Endothelial cell of umbilical vein (primary cell): ENCODE measurements at regions not wholly inside any gene's neighbourhood (a gene's known extent, or its start where the extent isn't known, plus 50 kb on each side); places are given as distances from the start of the nearest gene placed in this dataset.

Source experiments
- BruUV-seq: library from RNA; stranded (reverse); fragments of 400-500 nt; replicated peaks from 2 replicates; lab custom pipeline; 2021; lab: Mats Ljungman, UMichigan
- CTCF ChIA-PET: fragments of 300-600, 350-600 bp; sonication (Branson Sonifier 250); formaldehyde crosslinking; loops from one replicate; lab custom pipeline; 2021; ENCODE audit warnings: antibody characterized with exemption, inconsistent platforms; lab: Charles Lee
- POLR2A ChIA-PET: fragments of 300-600, 350-600 bp; sonication (Branson Sonifier 250); formaldehyde crosslinking; loops from one replicate; lab custom pipeline; 2021; ENCODE audit warnings: antibody characterized with exemption, inconsistent platforms; lab: Charles Lee
- DNase-seq: peaks from one replicate; pipeline ENCODE4 v3.0.0-alpha.2; 2011; ENCODE audit warnings: low read depth, low spot score
- FAIRE-seq: peaks from 2 replicates; lab custom pipeline; 2011; peaks lifted over from hg19 to GRCh38; lab: Jason Lieb, UNC
- H2AFZ ChIP-seq: 2 replicates; pipeline ENCODE4 v1.6.0; 2012; ENCODE audit warnings: low read depth, low read length, control low read depth, inconsistent platforms
- H3K27ac ChIP-seq: 2 replicates; pipeline ENCODE4 v1.5.1; 2011; ENCODE audit warnings: low read depth, mild to moderate bottlenecking, control low read depth, low read length, moderate library complexity; ENCODE audit not compliant: insufficient read depth
- H3K27me3 ChIP-seq, 2 experiments: 2 replicates each; pipeline versions ENCODE4 v1.6.0 to v1.6.1; 2011; ENCODE audit warnings: low read length in 2 of 2, mixed read lengths in 1 of 2; ENCODE audit not compliant: control insufficient read depth in 2 of 2, insufficient read depth in 2 of 2
- H3K36me3 ChIP-seq, 2 experiments: 2 replicates in 1 of 2; 3 replicates in 1 of 2; pipeline ENCODE4 v1.5.1; 2011; ENCODE audit warnings: low read length in 2 of 2, mild to moderate bottlenecking in 1 of 2, moderate library complexity in 1 of 2; ENCODE audit not compliant: control insufficient read depth in 2 of 2, insufficient read depth in 2 of 2; ENCODE audit errors: extremely low read depth in 1 of 2
- H3K4me1 ChIP-seq: 3 replicates; pipeline ENCODE4 v1.5.1; 2011; ENCODE audit warnings: mild to moderate bottlenecking, low read length; ENCODE audit not compliant: control insufficient read depth, insufficient read depth; ENCODE audit errors: extremely low read depth
- H3K4me2 ChIP-seq: 2 replicates; pipeline ENCODE4 v1.6.1; 2011; ENCODE audit warnings: low read length, control low read depth, mixed read lengths; ENCODE audit not compliant: insufficient read depth
- H3K4me3 ChIP-seq, 3 experiments: fragments of 200-600 bp in 1 of 3; sonication (generic), shearing (Covaris generic) in 1 of 3; replicated peaks in 1 of 3; 2 replicates each; pipeline ENCODE4 v1.5.1; 2011 to 2016; ENCODE audit warnings: control low read depth in 3 of 3, low read length in 3 of 3, mild to moderate bottlenecking in 2 of 3, inconsistent platforms in 1 of 3, low read depth in 1 of 3, moderate library complexity in 1 of 3; ENCODE audit not compliant: insufficient read depth in 1 of 3
- H3K79me2 ChIP-seq: 2 replicates; pipeline ENCODE4 v1.6.0; 2012; ENCODE audit warnings: low read length, inconsistent platforms; ENCODE audit not compliant: control insufficient read depth, insufficient read depth
- H3K9ac ChIP-seq: replicated peaks from 2 replicates; pipeline ENCODE3; 2011; ENCODE audit warnings: low read length, control low read depth; ENCODE audit not compliant: insufficient read depth; ENCODE audit errors: extremely low read depth
- H3K9me1 ChIP-seq: replicated peaks from 3 replicates; pipeline ENCODE4 v1.6.0; 2011; ENCODE audit warnings: mild to moderate bottlenecking, low read length; ENCODE audit not compliant: control insufficient read depth, insufficient read depth; ENCODE audit errors: extremely low read depth
- H3K9me3 ChIP-seq: replicated peaks from 2 replicates; pipeline ENCODE4 v1.5.1; 2012; ENCODE audit warnings: low read length, inconsistent platforms; ENCODE audit not compliant: control insufficient read depth, insufficient read depth
- H4K20me1 ChIP-seq: replicated peaks from 2 replicates; pipeline ENCODE3; 2011; ENCODE audit warnings: mild to moderate bottlenecking, low read length; ENCODE audit not compliant: control insufficient read depth, insufficient read depth; ENCODE audit errors: extremely low read depth
- CTCF ChIP-seq, 2 donors: IDR thresholded peaks; 1 replicate in 1 of 2; 2 replicates in 1 of 2; pipeline ENCODE4 v1.5.1; 2011; ENCODE audit warnings: low read length in 2 of 2, mild to moderate bottlenecking in 2 of 2, moderate library complexity in 2 of 2, control low read depth in 1 of 2, inconsistent platforms in 1 of 2, low read depth in 1 of 2; ENCODE audit not compliant: insufficient read depth in 1 of 2; ENCODE audit errors: extremely low read depth in 1 of 2
- EZH2 ChIP-seq: IDR thresholded peaks from 2 replicates; pipeline ENCODE4 v1.6.1; 2012; ENCODE audit warnings: borderline replicate concordance, low read depth, mild to moderate bottlenecking, moderate library complexity, low read length, inconsistent platforms; ENCODE audit not compliant: severe bottlenecking
- FOS ChIP-seq: IDR thresholded peaks from 2 replicates; pipeline ENCODE4 v1.6.1; 2011; ENCODE audit warnings: mild to moderate bottlenecking, low read length, moderate library complexity, borderline replicate concordance; ENCODE audit not compliant: insufficient read depth
- GATA2 ChIP-seq: IDR thresholded peaks from 2 replicates; pipeline ENCODE4 v1.7.0; 2011; ENCODE audit warnings: low read depth, mild to moderate bottlenecking, moderate library complexity, mixed read lengths, low read length; ENCODE audit not compliant: insufficient read length, insufficient read depth
- JUN ChIP-seq: IDR thresholded peaks from 2 replicates; pipeline ENCODE4 v1.6.1; 2011; ENCODE audit warnings: borderline replicate concordance, low read depth; ENCODE audit not compliant: insufficient read length, insufficient read depth
- MAX ChIP-seq: IDR thresholded peaks from 2 replicates; pipeline ENCODE4 v1.6.1; 2011; ENCODE audit not compliant: insufficient read depth, insufficient read length
- MYC ChIP-seq: IDR thresholded peaks from one replicate; pipeline ENCODE4 v1.6.1; 2011; ENCODE audit warnings: mild to moderate bottlenecking, low read depth, low read length
- POLR2A ChIP-seq: IDR thresholded peaks from 2 replicates; pipeline ENCODE4 v1.6.1; 2012; ENCODE audit warnings: low read depth, mild to moderate bottlenecking, control low read depth, low read length
- POLR2AphosphoS5 ChIP-seq: IDR thresholded peaks from 2 replicates; pipeline ENCODE4 v1.6.1; 2012; ENCODE audit warnings: low read depth, mild to moderate bottlenecking, control low read depth, low read length, moderate library complexity; ENCODE audit not compliant: insufficient read depth
- dilution Hi-C: fragments of 300-500 bp; cut with MboI; formaldehyde crosslinking; loops from one replicate; pipeline ENCODE4 v1.15.0; 2019; ENCODE audit warnings: low sequenced_read_pairs; ENCODE audit not compliant: extremely low pct_ligation_motif_present
- intact Hi-C: fragments of 100-400 bp; cut with micrococcal nuclease; formaldehyde crosslinking; loops from one replicate; pipeline ENCODE4 v1.10.0; 2022

GRCh38 chr4:178712486-178712885 lies 1270.2 kb upstream of the AGA start:
- H3K4me2 ChIP-seq: no peak overlapping the region
- intact Hi-C loops (no loop called here), dilution Hi-C loops (no loop called here)
- no peaks in the 10 kb centered on the region for H3K79me2 ChIP-seq
- H3K9me3 ChIP-seq: peaks cover 6% of the 10 kb centered on the region
- FAIRE-seq: no peak
- no peak overlapping the region for H3K4me3 ChIP-seq
- H3K9me1 ChIP-seq: no peaks in the 10 kb centered on the region
- ChIA-PET CTCF (interaction anchor here (0.8 kb wide), 1 partner anchor 8 kb away, joined by 3 read pairs; no protein-coding TSS in a partner anchor), POLR2A (no interaction called here)
- H2AFZ ChIP-seq: no peak overlapping the region
- H3K27me3 ChIP-seq: no peaks in the 10 kb centered on the region
- no peak overlapping the region for H3K27ac ChIP-seq
- DNase-seq: no peak
- H3K4me1 ChIP-seq: no peaks in the 10 kb centered on the region
- H3K9ac ChIP-seq: no peak overlapping the region
- H4K20me1 ChIP-seq: no peaks in the 10 kb centered on the region
- H3K36me3 ChIP-seq: no peaks in the 10 kb centered on the region
- no TSS peak for BruUV-seq
- TF ChIP-seq FOS (no peak), GATA2 (no peak), MAX (no peak), JUN (no peak), POLR2AphosphoS5 (no peak), CTCF (IDR thresholded peaks at IDR 0.05; ENCODE audit: extremely low read depth in 1 of 2, insufficient read depth in 1 of 2, low read depth in 1 of 2, low read length in 2 of 2) (no peak), POLR2A (no peak), MYC (no peak), EZH2 (no peak)
